ENCODE measurements at regions not wholly inside any gene's neighbourhood (a gene's known extent, or its start where the extent isn't known, plus 50 kb on each side); places are given as distances from the start of the nearest gene placed in this dataset.

GRCh38 chr11:56932572-56933220, 56.0 kb upstream of the OR5AK2 start:
- ChIA-PET POLR2A (ENCODE audit: partially characterized antibody) (no interaction called here), CTCF (ENCODE audit: partially characterized antibody) (no interaction called here)
- DNase-seq = no peak
- Histone ChIP-seq H3K27ac (ENCODE audit: low read depth, low read length) (no peak overlapping the region), H3K4me1 (ENCODE audit: insufficient read depth, low read length) (no peaks in the 10 kb centered on the region), H3K36me3 (ENCODE audit: insufficient read depth, low read length) (no peaks in the 10 kb centered on the region), H3K27me3 (ENCODE audit: insufficient read depth, low read length) (no peaks in the 10 kb centered on the region), H3K4me3 (ENCODE audit: low read length in 2 of 2) (no peak overlapping the region), H3K9me3 (ENCODE audit: control insufficient read depth in 1 of 2, low read length in 2 of 2) (no peaks in the 10 kb centered on the region)
- no peaks in the 10 kb centered on the region for H3K4me1 Mint-ChIP-seq
- H3K36me3 Mint-ChIP-seq = no peaks in the 10 kb centered on the region
- H3K9me3 Mint-ChIP-seq = peaks cover 0 to 10% (median 4%) of the 10 kb centered on the region in 8 donors
- no peak overlapping the region for H3K4me3 Mint-ChIP-seq
- intact Hi-C loops (cut with micrococcal nuclease) = no loop called here
- H3K27me3 Mint-ChIP-seq = no peaks in the 10 kb centered on the region
- H3K27ac Mint-ChIP-seq = no peak overlapping the region

DNA sequence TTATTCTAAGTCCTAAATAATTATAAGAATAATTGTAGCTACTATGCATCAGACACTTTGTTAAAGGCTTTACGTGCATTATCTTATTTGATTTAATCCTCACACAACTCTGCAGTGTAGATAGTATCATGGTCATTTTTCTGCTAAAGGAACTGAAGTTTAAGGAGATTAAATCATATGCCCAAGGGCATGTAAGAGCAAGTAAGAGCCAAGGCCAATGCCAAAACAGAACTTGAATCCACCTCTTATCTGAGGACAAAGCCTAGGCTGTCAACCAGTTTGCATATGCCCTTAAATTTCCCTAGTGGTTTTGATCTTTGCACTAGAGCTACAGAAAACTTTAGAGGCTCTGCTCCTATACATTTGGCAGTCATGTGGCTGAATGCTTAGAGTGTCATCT, 65.6 kb upstream of the OR5AK2 start:
- H3K9me3 Mint-ChIP-seq = peaks cover 0 to 24% (median 10%) of the 10 kb centered on the region in 8 donors
- no peaks in the 10 kb centered on the region for H3K27me3 Mint-ChIP-seq
- no peak overlapping the region for H3K27ac ChIP-seq (ENCODE audit: low read depth, low read length)
- H3K9me3 ChIP-seq (ENCODE audit: control insufficient read depth in 1 of 2, low read length in 2 of 2) = no peaks in the 10 kb centered on the region
- ChIA-PET CTCF (ENCODE audit: partially characterized antibody) (no interaction called here), POLR2A (ENCODE audit: partially characterized antibody) (no interaction called here)
- DNase-seq = no peak
- H3K4me1 Mint-ChIP-seq = no peaks in the 10 kb centered on the region
- no peak overlapping the region for H3K4me3 Mint-ChIP-seq
- no peak overlapping the region for H3K4me3 ChIP-seq (ENCODE audit: low read length in 2 of 2)
- no peaks in the 10 kb centered on the region for H3K4me1 ChIP-seq (ENCODE audit: insufficient read depth, low read length)
- no peaks in the 10 kb centered on the region for H3K27me3 ChIP-seq (ENCODE audit: insufficient read depth, low read length)
- intact Hi-C loops (cut with micrococcal nuclease) = no loop called here
- H3K27ac Mint-ChIP-seq = no peak overlapping the region
- H3K36me3 Mint-ChIP-seq = no peaks in the 10 kb centered on the region
- H3K36me3 ChIP-seq (ENCODE audit: insufficient read depth, low read length) = no peaks in the 10 kb centered on the region

GRCh38 chr11:56922421-56922820, 66.3 kb upstream of the OR5AK2 start:
- ChIA-PET CTCF (ENCODE audit: partially characterized antibody) (no interaction called here), POLR2A (ENCODE audit: partially characterized antibody) (no interaction called here)
- no peaks in the 10 kb centered on the region for H3K4me1 ChIP-seq (ENCODE audit: insufficient read depth, low read length)
- Mint-ChIP-seq H3K27ac (no peak overlapping the region), H3K4me3 (no peak overlapping the region), H3K4me1 (no peaks in the 10 kb centered on the region), H3K27me3 (no peaks in the 10 kb centered on the region), H3K36me3 (no peaks in the 10 kb centered on the region), H3K9me3 (peaks cover 0 to 24% (median 10%) of the 10 kb centered on the region in 8 donors)
- H3K27me3 ChIP-seq (ENCODE audit: insufficient read depth, low read length) = no peaks in the 10 kb centered on the region
- H3K4me3 ChIP-seq (ENCODE audit: low read length in 2 of 2) = no peak overlapping the region
- no peaks in the 10 kb centered on the region for H3K36me3 ChIP-seq (ENCODE audit: insufficient read depth, low read length)
- intact Hi-C loops (cut with micrococcal nuclease) = no loop called here
- H3K9me3 ChIP-seq (ENCODE audit: control insufficient read depth in 1 of 2, low read length in 2 of 2) = no peaks in the 10 kb centered on the region
- H3K27ac ChIP-seq (ENCODE audit: low read depth, low read length) = no peak overlapping the region
- no peak for DNase-seq

DNA sequence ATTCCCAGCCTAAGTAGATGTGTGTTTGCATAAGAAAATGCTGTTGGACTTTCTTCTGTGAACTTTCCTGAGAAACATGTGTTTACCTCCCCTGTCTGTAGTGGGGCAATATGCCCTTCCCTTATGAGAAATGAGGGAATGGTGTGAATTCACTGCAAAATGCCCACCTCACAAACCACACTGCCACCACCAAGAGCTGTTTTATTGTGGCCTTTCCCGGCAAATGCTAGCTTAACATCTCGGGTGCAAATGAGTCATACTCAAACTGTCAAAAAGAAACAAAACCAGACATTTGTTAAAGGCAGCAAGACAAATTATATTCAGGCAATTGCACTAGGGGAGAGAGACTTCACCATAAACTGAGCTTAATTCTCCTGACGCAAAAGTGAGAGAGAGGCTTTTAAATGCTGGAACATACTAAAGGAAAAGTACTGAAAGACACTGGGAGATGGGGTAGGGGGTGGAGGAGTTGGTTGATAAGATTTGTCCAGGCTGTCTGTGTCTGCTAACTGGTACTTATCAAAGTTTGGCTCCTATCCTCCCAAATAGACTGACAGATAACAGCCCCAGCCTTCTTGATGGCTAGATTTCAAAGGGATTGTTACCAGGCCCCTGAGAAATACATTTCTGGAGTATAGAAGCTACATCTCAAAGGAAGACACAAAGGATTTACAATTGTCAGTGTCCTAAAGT, 70.9 kb upstream of the OR5AK2 start:
- Mint-ChIP-seq H3K4me3 (no peak overlapping the region), H3K27me3 (no peaks in the 10 kb centered on the region), H3K9me3 (peaks cover 0 to 21% (median 11%) of the 10 kb centered on the region in 8 donors), H3K4me1 (no peaks in the 10 kb centered on the region), H3K36me3 (no peaks in the 10 kb centered on the region), H3K27ac (no peak overlapping the region)
- Histone ChIP-seq H3K27me3 (ENCODE audit: insufficient read depth, low read length) (no peaks in the 10 kb centered on the region), H3K4me1 (ENCODE audit: insufficient read depth, low read length) (no peaks in the 10 kb centered on the region), H3K9me3 (ENCODE audit: control insufficient read depth in 1 of 2, low read length in 2 of 2) (no peaks in the 10 kb centered on the region), H3K4me3 (ENCODE audit: low read length in 2 of 2) (no peak overlapping the region), H3K27ac (ENCODE audit: low read depth, low read length) (no peak overlapping the region), H3K36me3 (ENCODE audit: insufficient read depth, low read length) (no peaks in the 10 kb centered on the region)
- intact Hi-C loops (cut with micrococcal nuclease) = no loop called here
- POLR2A ChIA-PET (ENCODE audit: partially characterized antibody) = no interaction called here
- CTCF ChIA-PET (ENCODE audit: partially characterized antibody) = no interaction called here
- no peak for DNase-seq

DNA sequence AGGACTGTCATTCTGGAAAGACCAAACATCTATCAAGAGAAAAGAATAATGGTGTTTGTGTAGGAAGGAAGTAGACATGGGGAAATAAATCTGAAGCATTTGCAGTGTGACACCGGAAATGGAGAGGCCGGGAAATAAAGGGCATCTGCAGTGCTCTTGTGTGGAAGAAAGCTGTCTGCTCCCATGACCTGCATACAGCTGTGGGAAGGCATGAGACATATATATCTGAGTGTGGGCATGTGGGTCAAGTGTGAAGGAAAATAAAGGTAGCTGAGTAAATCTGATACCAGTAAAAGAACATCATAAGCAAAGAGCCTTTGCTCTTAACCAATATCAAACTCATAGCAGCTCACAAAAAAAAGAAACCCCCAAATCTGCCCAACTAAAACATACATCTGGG, 72.1 kb upstream of the OR5AK2 start:
- intact Hi-C loops (cut with micrococcal nuclease) = no loop called here
- H3K9me3 Mint-ChIP-seq = peaks cover 0 to 21% (median 11%) of the 10 kb centered on the region in 8 donors
- Histone ChIP-seq H3K4me3 (ENCODE audit: low read length in 2 of 2) (no peak overlapping the region), H3K4me1 (ENCODE audit: insufficient read depth, low read length) (no peaks in the 10 kb centered on the region), H3K36me3 (ENCODE audit: insufficient read depth, low read length) (no peaks in the 10 kb centered on the region), H3K9me3 (ENCODE audit: control insufficient read depth in 1 of 2, low read length in 2 of 2) (no peaks in the 10 kb centered on the region), H3K27me3 (ENCODE audit: insufficient read depth, low read length) (no peaks in the 10 kb centered on the region), H3K27ac (ENCODE audit: low read depth, low read length) (no peak overlapping the region)
- H3K4me3 Mint-ChIP-seq = no peak overlapping the region
- no peak overlapping the region for H3K27ac Mint-ChIP-seq
- ChIA-PET POLR2A (ENCODE audit: partially characterized antibody) (no interaction called here), CTCF (ENCODE audit: partially characterized antibody) (no interaction called here)
- H3K4me1 Mint-ChIP-seq = no peaks in the 10 kb centered on the region
- no peaks in the 10 kb centered on the region for H3K36me3 Mint-ChIP-seq
- DNase-seq = no peak
- H3K27me3 Mint-ChIP-seq = no peaks in the 10 kb centered on the region

- H3K4me3 Mint-ChIP-seq = no peak overlapping the region
- ChIA-PET CTCF (ENCODE audit: partially characterized antibody) (no interaction called here), POLR2A (ENCODE audit: partially characterized antibody) (no interaction called here)
- no peaks in the 10 kb centered on the region for H3K4me1 Mint-ChIP-seq
- H3K27ac Mint-ChIP-seq = no peak overlapping the region
- H3K27ac ChIP-seq (ENCODE audit: low read depth, low read length) = no peak overlapping the region
- no peaks in the 10 kb centered on the region for H3K27me3 Mint-ChIP-seq
- H3K9me3 Mint-ChIP-seq = peaks cover 0 to 23% (median 12%) of the 10 kb centered on the region in 8 donors
- H3K4me3 ChIP-seq (ENCODE audit: low read length in 2 of 2) = no peak overlapping the region
- no peaks in the 10 kb centered on the region for H3K4me1 ChIP-seq (ENCODE audit: insufficient read depth, low read length)
- H3K36me3 Mint-ChIP-seq = no peaks in the 10 kb centered on the region
- no peak for DNase-seq
- no peaks in the 10 kb centered on the region for H3K9me3 ChIP-seq (ENCODE audit: control insufficient read depth in 1 of 2, low read length in 2 of 2)
- intact Hi-C loops (cut with micrococcal nuclease) = no loop called here
- no peaks in the 10 kb centered on the region for H3K27me3 ChIP-seq (ENCODE audit: insufficient read depth, low read length)
- no peaks in the 10 kb centered on the region for H3K36me3 ChIP-seq (ENCODE audit: insufficient read depth, low read length)
Observed at GRCh38 chr11:56916162-56916561, 72.6 kb upstream of the OR5AK2 start.

GRCh38 chr11:56911312-56911711, 77.4 kb upstream of the OR5AK2 start:
- POLR2A ChIA-PET (ENCODE audit: partially characterized antibody) = no interaction called here
- CTCF ChIA-PET (ENCODE audit: partially characterized antibody) = no interaction called here
- Mint-ChIP-seq H3K9me3 (peaks cover 0 to 12% (median 3%) of the 10 kb centered on the region in 8 donors), H3K4me1 (no peaks in the 10 kb centered on the region), H3K27me3 (no peaks in the 10 kb centered on the region), H3K27ac (no peak overlapping the region), H3K4me3 (no peak overlapping the region), H3K36me3 (no peaks in the 10 kb centered on the region)
- Histone ChIP-seq H3K27me3 (ENCODE audit: insufficient read depth, low read length) (no peaks in the 10 kb centered on the region), H3K4me1 (ENCODE audit: insufficient read depth, low read length) (no peaks in the 10 kb centered on the region), H3K9me3 (ENCODE audit: control insufficient read depth in 1 of 2, low read length in 2 of 2) (no peaks in the 10 kb centered on the region), H3K27ac (ENCODE audit: low read depth, low read length) (no peak overlapping the region), H3K36me3 (ENCODE audit: insufficient read depth, low read length) (no peaks in the 10 kb centered on the region), H3K4me3 (ENCODE audit: low read length in 2 of 2) (no peak overlapping the region)
- intact Hi-C loops (cut with micrococcal nuclease) = no loop called here
- no peak for DNase-seq

Measured in CD4-positive, alpha-beta memory T cell (primary cell).